HepG2 (cell line): ENCODE measurements at regions not wholly inside any gene's neighbourhood (a gene's known extent, or its start where the extent isn't known, plus 50 kb on each side); places are given as distances from the start of the nearest gene placed in this dataset.

Experiments
- ATAC-seq: fragments of 200-7000 bp; cut with Tn5 transposase; 3 replicates; pipeline ENCODE4 v1.9.1; 2020; ENCODE audit warnings: mild to moderate bottlenecking, moderate library complexity
- BruUV-seq: library from RNA; stranded (reverse); fragments of 400-500 nt; replicated peaks from 2 replicates; lab custom pipeline; 2021; lab: Mats Ljungman, UMichigan
- CTCF ChIA-PET: fragments of 300-600 bp; formaldehyde crosslinking; extraction: SDS; loops from one replicate; lab custom pipeline; 2021; ENCODE audit warnings: low total read pairs, inconsistent platforms, low intra/inter-chr PET ratio; lab: Yijun Ruan, JAX
- POLR2A ChIA-PET: fragments of 350-600 bp; sonication (Branson Sonifier 250); formaldehyde crosslinking; loops from one replicate; lab custom pipeline; 2020; ENCODE audit warnings: antibody characterized with exemption, inconsistent platforms; lab: Yijun Ruan, JAX
- DNase-seq: peaks from one replicate; pipeline ENCODE4 v3.0.0-alpha.2; 2015; ENCODE audit warnings: low spot score
- FAIRE-seq: peaks from 3 replicates; lab custom pipeline; 2011; peaks lifted over from hg19 to GRCh38; lab: Jason Lieb, UNC
- H2AFZ ChIP-seq: one replicate; pipeline ENCODE4 v1.6.1; 2011; ENCODE audit warnings: low read length, inconsistent platforms
- H3K27ac ChIP-seq: fragments of 300-600 bp; 3 replicates; pipeline ENCODE4 v1.8.0; 2011; ENCODE audit warnings: mixed run types, mild to moderate bottlenecking, mixed read lengths, low read length, inconsistent platforms; ENCODE audit not compliant: insufficient read depth; ENCODE audit errors: extremely low read length
- H3K27me3 ChIP-seq, 2 experiments: fragments of 200-600 bp in 1 of 2; 2 replicates in 1 of 2; 3 replicates in 1 of 2; pipeline versions ENCODE4 v1.6.0 to v1.8.0; 2011; ENCODE audit warnings: low read length in 2 of 2, mild to moderate bottlenecking in 2 of 2, moderate library complexity in 2 of 2, inconsistent platforms in 1 of 2; ENCODE audit not compliant: insufficient read depth in 2 of 2, control insufficient read depth in 1 of 2
- H3K36me3 ChIP-seq, 2 experiments: fragments of 200-600 bp in 1 of 2; replicated peaks in 1 of 2; 2 replicates in 1 of 2; 3 replicates in 1 of 2; pipeline versions ENCODE4 v1.5.1 to v1.8.0; 2011; ENCODE audit warnings: low read length in 2 of 2, inconsistent platforms in 1 of 2; ENCODE audit not compliant: insufficient read depth in 2 of 2, control insufficient read depth in 1 of 2
- H3K4me1 ChIP-seq: 2 replicates; pipeline ENCODE4 v1.5.1; 2012; ENCODE audit warnings: low read length, inconsistent platforms; ENCODE audit not compliant: insufficient read depth
- H3K4me2 ChIP-seq: 2 replicates; pipeline ENCODE4 v1.6.0; 2011; ENCODE audit warnings: low read depth, low read length, inconsistent platforms
- H3K4me3 ChIP-seq, 3 experiments: fragments of 200-600 bp in 1 of 3; sonication (generic), shearing (Covaris generic) in 1 of 3; replicated peaks in 1 of 3; 2 replicates each; pipeline ENCODE4 v1.5.1; 2011 to 2016; ENCODE audit warnings: low read length in 3 of 3, inconsistent platforms in 2 of 3, low read depth in 2 of 3, mild to moderate bottlenecking in 2 of 3, control low read depth in 1 of 3, mixed read lengths in 1 of 3; ENCODE audit not compliant: insufficient read depth in 1 of 3
- H3K79me2 ChIP-seq: one replicate; pipeline ENCODE4 v1.6.1; 2011; ENCODE audit warnings: low read length, inconsistent platforms; ENCODE audit not compliant: insufficient read depth
- H3K9ac ChIP-seq: 2 replicates; pipeline ENCODE4 v1.6.0; 2011; ENCODE audit warnings: mild to moderate bottlenecking, low read depth, low read length, inconsistent platforms; ENCODE audit not compliant: insufficient read depth
- H3K9me3 ChIP-seq: 2 replicates; pipeline ENCODE4 v1.5.1; 2012; ENCODE audit warnings: mild to moderate bottlenecking, low read length
- H4K20me1 ChIP-seq: 2 replicates; pipeline ENCODE4 v1.6.0; 2011; ENCODE audit warnings: inconsistent platforms, mild to moderate bottlenecking, low read length, moderate library complexity; ENCODE audit not compliant: insufficient read depth
- ARNTL ChIP-seq: sonication (generic); formaldehyde crosslinking; IDR thresholded peaks from 2 replicates; pipeline ENCODE4 v1.4.0; 2020; ENCODE audit warnings: mild to moderate bottlenecking, missing genetic modification reagents
- DPF2 ChIP-seq: sonication (generic); formaldehyde crosslinking; IDR thresholded peaks from 2 replicates; pipeline ENCODE4 v1.4.0; 2020; ENCODE audit warnings: mild to moderate bottlenecking, low read depth, missing genetic modification reagents, borderline replicate concordance
- EED ChIP-seq: sonication (generic); formaldehyde crosslinking; IDR thresholded peaks from 2 replicates; pipeline ENCODE4 v1.5.0; 2020; ENCODE audit warnings: mild to moderate bottlenecking, missing genetic modification reagents
- ELF4 ChIP-seq: sonication (generic); formaldehyde crosslinking; IDR thresholded peaks from 2 replicates; pipeline ENCODE4 v1.5.0; 2020; ENCODE audit warnings: missing genetic modification reagents, mild to moderate bottlenecking, moderate library complexity, borderline replicate concordance
- STAG1 ChIP-seq: sonication (generic); formaldehyde crosslinking; IDR thresholded peaks from 2 replicates; pipeline ENCODE4 v1.4.0; 2020; ENCODE audit warnings: missing genetic modification reagents
- TAF15 ChIP-seq: fragments of 200-400 bp; formaldehyde crosslinking; IDR thresholded peaks from one replicate; pipeline ENCODE4 v1.6.1; 2018; ENCODE audit warnings: mild to moderate bottlenecking, low read depth, low read length; ENCODE audit not compliant: poor library complexity, severe bottlenecking
- ZNF75D ChIP-seq: sonication (generic); formaldehyde crosslinking; IDR thresholded peaks from 2 replicates; pipeline ENCODE4 v1.8.1; 2023; ENCODE audit warnings: missing genetic modification reagents, mild to moderate bottlenecking, borderline replicate concordance
- ZSCAN31 ChIP-seq: sonication (generic); formaldehyde crosslinking; IDR thresholded peaks from 2 replicates; pipeline ENCODE4 v1.5.0; 2020; ENCODE audit warnings: low read depth, mild to moderate bottlenecking, missing genetic modification reagents
- WGBS: methylation state at CpG from one replicate; pipeline ENCODE4 v1.1.6; 2017; ENCODE audit warnings: low lambda C conversion rate; 5-methylcytosine and 5-hydroxymethylcytosine counted together
- in situ Hi-C: cut with HindIII; loops from 2 replicates; pipeline ENCODE4 v1.10.0; 2017; ENCODE audit warnings: low pct_unique_long_range_greater_than_20kb; ENCODE audit not compliant: extremely low pct_ligation_motif_present
- intact Hi-C: fragments of 100-400 bp; cut with micrococcal nuclease; formaldehyde crosslinking; loops from one replicate; pipeline ENCODE4 v1.10.0; 2022; ENCODE audit not compliant: unreplicated experiment
- TF ChIP-seq, protein P1 (sequence below): sonication (generic); formaldehyde crosslinking; conservative IDR thresholded peaks from 2 replicates; pipeline ENCODE4 v1.4.0; 2020; ENCODE audit warnings: missing genetic modification reagents
- TF ChIP-seq, protein P2 (sequence below): sonication (generic); formaldehyde crosslinking; IDR thresholded peaks from 2 replicates; pipeline ENCODE4 v1.4.0; 2020; ENCODE audit warnings: missing genetic modification reagents
- TF ChIP-seq, protein P3 (sequence below): IDR thresholded peaks from 2 replicates; pipeline ENCODE4 v1.6.1; 2016; ENCODE audit warnings: low read depth, missing genetic modification reagents, missing compliant biosample characterization

DNA sequence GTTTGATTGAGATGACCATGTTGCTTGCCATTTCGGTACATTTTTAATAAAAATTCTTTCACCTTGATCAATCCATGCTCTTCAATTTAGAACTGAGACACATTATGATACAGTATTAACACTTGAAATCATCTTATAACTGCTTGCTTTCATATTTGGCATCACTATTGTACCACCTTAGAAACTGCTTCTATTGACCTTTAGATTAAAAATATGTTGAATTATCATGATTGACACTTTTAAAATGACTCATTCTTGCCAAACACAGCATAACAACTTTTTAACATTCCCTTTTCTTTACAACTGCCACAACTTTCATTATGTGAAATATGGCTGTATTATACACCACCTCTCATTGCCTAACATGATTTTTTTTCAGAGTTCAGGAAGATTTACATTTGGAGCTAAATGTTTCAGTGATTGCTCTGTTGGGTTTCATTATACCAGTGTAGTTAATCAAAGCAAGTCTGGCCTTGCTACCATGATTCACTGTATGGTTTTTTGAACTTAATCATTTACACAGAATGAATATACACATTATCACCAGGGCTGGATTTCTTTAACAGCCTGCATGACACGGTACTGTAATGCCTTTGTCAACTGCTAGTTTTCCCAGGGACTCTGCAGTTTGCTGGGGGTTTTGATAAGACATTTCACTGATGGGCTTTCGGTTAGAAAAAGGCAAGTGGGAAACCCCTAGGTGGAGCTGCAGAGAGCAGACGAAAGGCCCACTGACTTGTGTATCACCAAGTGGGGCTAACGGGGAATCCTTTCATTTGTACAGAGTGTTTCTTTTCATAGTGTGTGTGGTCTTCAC lies 93.6 kb upstream of the TLE4 start:
- CTCF ChIA-PET, result no interaction called here
- no peak for FAIRE-seq
- H3K4me2 ChIP-seq, result no peak overlapping the region
- 0% methylated on average over 5 of the region's 5 CpGs for WGBS
- no peak overlapping the region for H3K9ac ChIP-seq
- H3K36me3 ChIP-seq, result no peaks in the 10 kb centered on the region
- H3K4me1 ChIP-seq, result no peaks in the 10 kb centered on the region
- H3K27me3 ChIP-seq, result no peaks in the 10 kb centered on the region
- no TSS peak for BruUV-seq
- H2AFZ ChIP-seq, result no peak overlapping the region
- no peaks in the 10 kb centered on the region for H3K9me3 ChIP-seq
- H4K20me1 ChIP-seq, result no peaks in the 10 kb centered on the region
- in situ Hi-C loops (no loop called here), intact Hi-C loops (no loop called here)
- DNase-seq, result peak; percentile 5
- no peak overlapping the region for H3K27ac ChIP-seq
- POLR2A ChIA-PET, result no interaction called here
- peak; percentile 53; the same call in 2 of the 3 replicates for ATAC-seq
- no peak overlapping the region for H3K4me3 ChIP-seq
- H3K79me2 ChIP-seq, result no peaks in the 10 kb centered on the region
- TF ChIP-seq, protein P1, sequence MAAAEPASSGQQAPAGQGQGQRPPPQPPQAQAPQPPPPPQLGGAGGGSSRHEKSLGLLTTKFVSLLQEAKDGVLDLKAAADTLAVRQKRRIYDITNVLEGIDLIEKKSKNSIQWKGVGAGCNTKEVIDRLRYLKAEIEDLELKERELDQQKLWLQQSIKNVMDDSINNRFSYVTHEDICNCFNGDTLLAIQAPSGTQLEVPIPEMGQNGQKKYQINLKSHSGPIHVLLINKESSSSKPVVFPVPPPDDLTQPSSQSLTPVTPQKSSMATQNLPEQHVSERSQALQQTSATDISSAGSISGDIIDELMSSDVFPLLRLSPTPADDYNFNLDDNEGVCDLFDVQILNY (CRISPR knock-in tag), result no peak
- TF ChIP-seq ZSCAN31 (CRISPR knock-in tag), result no peak
- no peak for TF ChIP-seq DPF2
- no peak for TF ChIP-seq ZNF75D (CRISPR knock-in tag)
- TF ChIP-seq, protein P2, sequence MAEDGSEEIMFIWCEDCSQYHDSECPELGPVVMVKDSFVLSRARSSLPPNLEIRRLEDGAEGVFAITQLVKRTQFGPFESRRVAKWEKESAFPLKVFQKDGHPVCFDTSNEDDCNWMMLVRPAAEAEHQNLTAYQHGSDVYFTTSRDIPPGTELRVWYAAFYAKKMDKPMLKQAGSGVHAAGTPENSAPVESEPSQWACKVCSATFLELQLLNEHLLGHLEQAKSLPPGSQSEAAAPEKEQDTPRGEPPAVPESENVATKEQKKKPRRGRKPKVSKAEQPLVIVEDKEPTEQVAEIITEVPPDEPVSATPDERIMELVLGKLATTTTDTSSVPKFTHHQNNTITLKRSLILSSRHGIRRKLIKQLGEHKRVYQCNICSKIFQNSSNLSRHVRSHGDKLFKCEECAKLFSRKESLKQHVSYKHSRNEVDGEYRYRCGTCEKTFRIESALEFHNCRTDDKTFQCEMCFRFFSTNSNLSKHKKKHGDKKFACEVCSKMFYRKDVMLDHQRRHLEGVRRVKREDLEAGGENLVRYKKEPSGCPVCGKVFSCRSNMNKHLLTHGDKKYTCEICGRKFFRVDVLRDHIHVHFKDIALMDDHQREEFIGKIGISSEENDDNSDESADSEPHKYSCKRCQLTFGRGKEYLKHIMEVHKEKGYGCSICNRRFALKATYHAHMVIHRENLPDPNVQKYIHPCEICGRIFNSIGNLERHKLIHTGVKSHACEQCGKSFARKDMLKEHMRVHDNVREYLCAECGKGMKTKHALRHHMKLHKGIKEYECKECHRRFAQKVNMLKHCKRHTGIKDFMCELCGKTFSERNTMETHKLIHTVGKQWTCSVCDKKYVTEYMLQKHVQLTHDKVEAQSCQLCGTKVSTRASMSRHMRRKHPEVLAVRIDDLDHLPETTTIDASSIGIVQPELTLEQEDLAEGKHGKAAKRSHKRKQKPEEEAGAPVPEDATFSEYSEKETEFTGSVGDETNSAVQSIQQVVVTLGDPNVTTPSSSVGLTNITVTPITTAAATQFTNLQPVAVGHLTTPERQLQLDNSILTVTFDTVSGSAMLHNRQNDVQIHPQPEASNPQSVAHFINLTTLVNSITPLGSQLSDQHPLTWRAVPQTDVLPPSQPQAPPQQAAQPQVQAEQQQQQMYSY (CRISPR knock-in tag), result no peak
- TF ChIP-seq ARNTL, result no peak
- TF ChIP-seq TAF15, result no peak
- TF ChIP-seq, protein P3, sequence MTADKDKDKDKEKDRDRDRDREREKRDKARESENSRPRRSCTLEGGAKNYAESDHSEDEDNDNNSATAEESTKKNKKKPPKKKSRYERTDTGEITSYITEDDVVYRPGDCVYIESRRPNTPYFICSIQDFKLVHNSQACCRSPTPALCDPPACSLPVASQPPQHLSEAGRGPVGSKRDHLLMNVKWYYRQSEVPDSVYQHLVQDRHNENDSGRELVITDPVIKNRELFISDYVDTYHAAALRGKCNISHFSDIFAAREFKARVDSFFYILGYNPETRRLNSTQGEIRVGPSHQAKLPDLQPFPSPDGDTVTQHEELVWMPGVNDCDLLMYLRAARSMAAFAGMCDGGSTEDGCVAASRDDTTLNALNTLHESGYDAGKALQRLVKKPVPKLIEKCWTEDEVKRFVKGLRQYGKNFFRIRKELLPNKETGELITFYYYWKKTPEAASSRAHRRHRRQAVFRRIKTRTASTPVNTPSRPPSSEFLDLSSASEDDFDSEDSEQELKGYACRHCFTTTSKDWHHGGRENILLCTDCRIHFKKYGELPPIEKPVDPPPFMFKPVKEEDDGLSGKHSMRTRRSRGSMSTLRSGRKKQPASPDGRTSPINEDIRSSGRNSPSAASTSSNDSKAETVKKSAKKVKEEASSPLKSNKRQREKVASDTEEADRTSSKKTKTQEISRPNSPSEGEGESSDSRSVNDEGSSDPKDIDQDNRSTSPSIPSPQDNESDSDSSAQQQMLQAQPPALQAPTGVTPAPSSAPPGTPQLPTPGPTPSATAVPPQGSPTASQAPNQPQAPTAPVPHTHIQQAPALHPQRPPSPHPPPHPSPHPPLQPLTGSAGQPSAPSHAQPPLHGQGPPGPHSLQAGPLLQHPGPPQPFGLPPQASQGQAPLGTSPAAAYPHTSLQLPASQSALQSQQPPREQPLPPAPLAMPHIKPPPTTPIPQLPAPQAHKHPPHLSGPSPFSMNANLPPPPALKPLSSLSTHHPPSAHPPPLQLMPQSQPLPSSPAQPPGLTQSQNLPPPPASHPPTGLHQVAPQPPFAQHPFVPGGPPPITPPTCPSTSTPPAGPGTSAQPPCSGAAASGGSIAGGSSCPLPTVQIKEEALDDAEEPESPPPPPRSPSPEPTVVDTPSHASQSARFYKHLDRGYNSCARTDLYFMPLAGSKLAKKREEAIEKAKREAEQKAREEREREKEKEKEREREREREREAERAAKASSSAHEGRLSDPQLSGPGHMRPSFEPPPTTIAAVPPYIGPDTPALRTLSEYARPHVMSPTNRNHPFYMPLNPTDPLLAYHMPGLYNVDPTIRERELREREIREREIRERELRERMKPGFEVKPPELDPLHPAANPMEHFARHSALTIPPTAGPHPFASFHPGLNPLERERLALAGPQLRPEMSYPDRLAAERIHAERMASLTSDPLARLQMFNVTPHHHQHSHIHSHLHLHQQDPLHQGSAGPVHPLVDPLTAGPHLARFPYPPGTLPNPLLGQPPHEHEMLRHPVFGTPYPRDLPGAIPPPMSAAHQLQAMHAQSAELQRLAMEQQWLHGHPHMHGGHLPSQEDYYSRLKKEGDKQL (CRISPR knock-in tag), result no peak
- TF ChIP-seq EED, result no peak
- TF ChIP-seq ELF4, result no peak
- TF ChIP-seq STAG1 (CRISPR knock-in tag), result peak; percentile 23
